Osteoblast (primary cell): ENCODE measurements at regions not wholly inside any gene's neighbourhood (a gene's known extent, or its start where the extent isn't known, plus 50 kb on each side); places are given as distances from the start of the nearest gene placed in this dataset.

Experiments
- DNase-seq: peaks from one replicate; pipeline ENCODE4 v3.0.0; 2011; ENCODE audit warnings: low spot score, mixed read lengths; ENCODE audit not compliant: insufficient read length; ENCODE audit errors: missing footprints
- H2AFZ ChIP-seq: 2 replicates; pipeline ENCODE4 v1.6.0; 2011; ENCODE audit warnings: mild to moderate bottlenecking, low read length
- H3K27ac ChIP-seq: 2 replicates; pipeline ENCODE4 v1.5.1; 2011; ENCODE audit warnings: mild to moderate bottlenecking, low read depth, low read length, moderate library complexity
- H3K27me3 ChIP-seq: 2 replicates; pipeline ENCODE4 v1.6.0; 2012; ENCODE audit warnings: mild to moderate bottlenecking, control low read depth, inconsistent platforms, low read length, moderate library complexity; ENCODE audit not compliant: insufficient read depth
- H3K36me3 ChIP-seq: 2 replicates; pipeline ENCODE4 v1.5.1; 2011; ENCODE audit warnings: mild to moderate bottlenecking, low read length, control low read depth, moderate library complexity; ENCODE audit not compliant: insufficient read depth
- H3K4me1 ChIP-seq: 2 replicates; pipeline ENCODE4 v1.5.1; 2011; ENCODE audit warnings: mild to moderate bottlenecking, low read length, control low read depth, moderate library complexity; ENCODE audit not compliant: insufficient read depth
- H3K4me2 ChIP-seq: 2 replicates; pipeline ENCODE4 v1.6.0; 2011; ENCODE audit warnings: mild to moderate bottlenecking, low read length; ENCODE audit not compliant: insufficient read depth
- H3K4me3 ChIP-seq: fragments of 200-600 bp; sonication (generic); 3 replicates; pipeline ENCODE4 v1.5.1; 2012; ENCODE audit warnings: mild to moderate bottlenecking, low read length, inconsistent platforms; ENCODE audit not compliant: insufficient read depth
- H3K79me2 ChIP-seq: 2 replicates; pipeline ENCODE4 v1.6.0; 2012; ENCODE audit warnings: mild to moderate bottlenecking, low read length, control low read depth, inconsistent platforms; ENCODE audit not compliant: insufficient read depth
- H3K9me3 ChIP-seq: 2 replicates; pipeline ENCODE4 v1.5.1; 2011; ENCODE audit warnings: low read depth, low read length, control low read depth
- H4K20me1 ChIP-seq: 2 replicates; pipeline ENCODE4 v1.6.0; 2012; ENCODE audit warnings: mild to moderate bottlenecking, low read length, control low read depth; ENCODE audit not compliant: insufficient read depth
- TF ChIP-seq, protein P1 (sequence below): IDR thresholded peaks from 2 replicates; pipeline ENCODE4 v1.5.1; 2011; ENCODE audit warnings: mild to moderate bottlenecking, low read depth, low read length, moderate library complexity; ENCODE audit errors: extremely low read depth

- Histone ChIP-seq H3K27ac (no peak overlapping the region), H3K4me3 (no peak overlapping the region), H3K36me3 (no peaks in the 10 kb centered on the region), H3K79me2 (no peaks in the 10 kb centered on the region), H2AFZ (no peak overlapping the region), H3K27me3 (no peaks in the 10 kb centered on the region), H3K9me3 (peaks cover 3% of the 10 kb centered on the region), H4K20me1 (no peaks in the 10 kb centered on the region), H3K4me1 (no peaks in the 10 kb centered on the region), H3K4me2 (no peak overlapping the region)
- TF ChIP-seq, protein P1, sequence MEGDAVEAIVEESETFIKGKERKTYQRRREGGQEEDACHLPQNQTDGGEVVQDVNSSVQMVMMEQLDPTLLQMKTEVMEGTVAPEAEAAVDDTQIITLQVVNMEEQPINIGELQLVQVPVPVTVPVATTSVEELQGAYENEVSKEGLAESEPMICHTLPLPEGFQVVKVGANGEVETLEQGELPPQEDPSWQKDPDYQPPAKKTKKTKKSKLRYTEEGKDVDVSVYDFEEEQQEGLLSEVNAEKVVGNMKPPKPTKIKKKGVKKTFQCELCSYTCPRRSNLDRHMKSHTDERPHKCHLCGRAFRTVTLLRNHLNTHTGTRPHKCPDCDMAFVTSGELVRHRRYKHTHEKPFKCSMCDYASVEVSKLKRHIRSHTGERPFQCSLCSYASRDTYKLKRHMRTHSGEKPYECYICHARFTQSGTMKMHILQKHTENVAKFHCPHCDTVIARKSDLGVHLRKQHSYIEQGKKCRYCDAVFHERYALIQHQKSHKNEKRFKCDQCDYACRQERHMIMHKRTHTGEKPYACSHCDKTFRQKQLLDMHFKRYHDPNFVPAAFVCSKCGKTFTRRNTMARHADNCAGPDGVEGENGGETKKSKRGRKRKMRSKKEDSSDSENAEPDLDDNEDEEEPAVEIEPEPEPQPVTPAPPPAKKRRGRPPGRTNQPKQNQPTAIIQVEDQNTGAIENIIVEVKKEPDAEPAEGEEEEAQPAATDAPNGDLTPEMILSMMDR = no peak
- no peak for DNase-seq
Measured at GRCh38 chr7:118478236-118478635, 253.7 kb downstream of the ANKRD7 start.

GRCh38 chr7:118478931-118479330 lies 254.4 kb downstream of the ANKRD7 start:
- TF ChIP-seq, protein P1 = no peak
- H3K4me1 ChIP-seq = no peaks in the 10 kb centered on the region
- no peaks in the 10 kb centered on the region for H4K20me1 ChIP-seq
- peaks cover 3% of the 10 kb centered on the region for H3K9me3 ChIP-seq
- no peaks in the 10 kb centered on the region for H3K79me2 ChIP-seq
- no peak for DNase-seq
- H3K4me3 ChIP-seq = no peak overlapping the region
- no peak overlapping the region for H3K27ac ChIP-seq
- no peak overlapping the region for H3K4me2 ChIP-seq
- no peaks in the 10 kb centered on the region for H3K27me3 ChIP-seq
- H2AFZ ChIP-seq = no peak overlapping the region
- no peaks in the 10 kb centered on the region for H3K36me3 ChIP-seq

DNA sequence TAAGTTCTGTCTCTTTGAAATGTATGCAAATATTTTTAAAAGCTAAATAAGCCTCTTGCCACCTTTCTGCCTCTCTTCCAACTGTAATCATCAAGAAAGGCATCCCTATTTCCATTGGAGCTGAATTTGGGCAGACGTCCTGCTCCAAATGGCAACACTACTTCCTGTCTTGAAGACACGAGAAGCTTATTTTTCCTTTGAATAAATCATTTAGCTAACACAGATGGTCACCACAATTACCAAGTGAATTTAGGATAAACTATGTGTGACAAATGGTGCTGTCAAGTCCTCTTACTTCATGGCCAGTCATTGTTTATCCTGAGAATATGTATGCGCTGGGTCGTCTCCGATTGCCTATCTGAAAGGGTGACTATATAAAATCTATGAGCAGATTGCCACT lies 268.0 kb downstream of the ANKRD7 start:
- no peaks in the 10 kb centered on the region for H3K4me1 ChIP-seq
- no peak overlapping the region for H2AFZ ChIP-seq
- peaks cover 7% of the 10 kb centered on the region for H3K9me3 ChIP-seq
- DNase-seq = no peak
- no peaks in the 10 kb centered on the region for H4K20me1 ChIP-seq
- H3K4me2 ChIP-seq = no peak overlapping the region
- no peaks in the 10 kb centered on the region for H3K79me2 ChIP-seq
- no peaks in the 10 kb centered on the region for H3K27me3 ChIP-seq
- H3K27ac ChIP-seq = no peak overlapping the region
- TF ChIP-seq, protein P1 = no peak
- H3K4me3 ChIP-seq = no peak overlapping the region
- H3K36me3 ChIP-seq = no peaks in the 10 kb centered on the region

DNA sequence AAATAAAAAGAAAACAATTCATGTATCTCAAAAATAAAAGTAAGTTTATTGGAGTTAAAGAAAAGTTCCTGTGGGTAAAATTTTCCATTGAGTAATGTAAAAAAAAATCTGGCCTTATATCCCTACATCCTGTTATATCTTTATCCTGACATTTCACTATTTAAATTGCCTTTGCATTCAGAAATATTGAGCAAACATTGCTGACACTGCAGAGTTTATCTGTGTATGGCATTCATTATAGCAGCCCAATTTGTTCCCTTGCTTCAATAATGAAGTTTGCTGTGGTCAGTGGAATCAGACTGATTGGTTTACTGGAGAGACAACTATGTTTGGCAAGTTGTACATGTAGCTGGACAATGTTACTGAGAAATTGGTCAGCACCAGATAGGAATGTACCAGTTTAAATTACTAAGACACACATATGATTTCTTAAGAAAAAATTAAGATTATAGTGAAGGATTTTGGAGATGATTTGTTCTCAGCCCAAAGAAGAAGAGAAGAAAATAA lies 271.7 kb downstream of the ANKRD7 start:
- no peaks in the 10 kb centered on the region for H3K36me3 ChIP-seq
- H2AFZ ChIP-seq = no peak overlapping the region
- H3K27me3 ChIP-seq = no peaks in the 10 kb centered on the region
- H3K4me2 ChIP-seq = no peak overlapping the region
- H3K79me2 ChIP-seq = no peaks in the 10 kb centered on the region
- TF ChIP-seq, protein P1 = no peak
- H3K4me3 ChIP-seq = no peak overlapping the region
- no peak overlapping the region for H3K27ac ChIP-seq
- H3K9me3 ChIP-seq = peaks cover 7% of the 10 kb centered on the region
- no peaks in the 10 kb centered on the region for H3K4me1 ChIP-seq
- DNase-seq = no peak
- H4K20me1 ChIP-seq = no peaks in the 10 kb centered on the region
